SK-N-DZ (cell line): ENCODE measurements at regions not wholly inside any gene's neighbourhood (a gene's known extent, or its start where the extent isn't known, plus 50 kb on each side); places are given as distances from the start of the nearest gene placed in this dataset.

Source experiments
- DNase-seq: peaks from one replicate; pipeline ENCODE4 v3.0.0-alpha.2; 2015; ENCODE audit warnings: low spot score

DNA sequence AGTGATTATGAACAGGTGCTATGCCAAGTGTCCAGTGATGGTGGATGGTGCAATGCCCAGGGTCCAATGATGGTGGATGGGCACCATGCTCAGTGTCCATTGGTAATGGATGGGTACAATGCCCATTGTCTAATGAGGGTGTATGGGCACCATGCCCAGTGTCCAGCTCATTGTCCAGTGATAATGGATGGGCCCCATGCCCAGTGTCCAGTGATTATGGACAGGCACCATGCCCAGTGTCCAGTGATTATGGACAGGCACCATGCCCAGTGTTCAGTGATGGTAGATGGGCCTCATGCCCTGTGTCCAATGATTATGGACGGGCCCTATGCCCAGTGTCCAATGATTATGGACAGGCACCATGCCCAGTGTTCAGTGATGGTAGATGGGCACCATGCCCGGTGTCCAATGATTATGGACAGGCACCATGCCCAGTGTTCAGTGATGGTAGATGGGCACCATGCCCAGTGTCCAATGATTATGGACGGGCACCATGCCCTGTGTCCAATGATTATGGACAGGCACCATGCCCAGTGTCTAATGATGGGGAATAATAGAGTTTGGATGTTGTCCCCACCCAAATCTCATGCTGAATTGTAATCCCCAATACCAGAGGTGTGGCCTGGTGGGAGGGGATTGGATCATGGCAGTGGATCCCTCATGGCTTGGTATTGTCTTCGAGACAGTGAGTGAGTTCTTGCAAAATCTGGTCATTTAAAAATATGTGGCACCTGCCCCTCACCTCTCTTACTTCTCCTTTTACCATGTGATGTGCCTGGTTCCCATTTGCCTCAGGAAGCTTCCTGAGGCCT is 87.8 kb downstream of the ANKRD10 start:
- DNase-seq = no peak
